NCI-H1436 (cell line): ENCODE measurements at regions not wholly inside any gene's neighbourhood (a gene's known extent, or its start where the extent isn't known, plus 50 kb on each side); places are given as distances from the start of the nearest gene placed in this dataset.
"Not testable (repeated sequence)": the region's sequence is repeated elsewhere in the genome, so short reads cannot be mapped to it uniquely, and the experiment has no call there.

Experiments used
- DNase-seq: peaks from one replicate; lab custom pipeline; 2025; lab: John Stamatoyannopoulos, UW

DNA sequence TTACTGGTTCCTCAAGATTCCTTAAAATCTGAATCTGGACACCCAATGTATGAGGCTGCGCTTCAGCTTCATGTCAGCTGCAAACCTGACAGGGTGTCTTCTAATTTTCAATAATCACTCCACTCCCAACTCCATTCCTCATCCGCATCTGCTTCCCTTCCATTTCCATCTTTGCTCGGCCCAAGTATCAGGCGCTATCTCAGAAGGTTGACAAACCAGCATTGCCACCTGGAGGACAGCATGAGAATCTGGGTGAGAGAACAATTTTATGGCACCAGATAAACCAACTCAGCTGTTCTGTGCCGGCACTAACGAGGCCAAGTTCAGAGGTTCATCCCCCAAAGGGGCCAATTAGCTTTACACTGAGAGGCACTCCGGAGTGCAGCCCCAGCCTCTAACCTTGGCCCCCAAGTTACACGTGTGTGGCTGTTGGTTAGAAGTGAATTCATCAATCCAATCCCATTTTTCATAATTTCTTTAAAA is 79.1 kb upstream of the LMO2 start:
- peak; percentile 66 for DNase-seq

GRCh38 chr11:33967451-33967850 is 75.6 kb upstream of the LMO2 start:
- DNase-seq: no peak

GRCh38 chr11:33965032-33965431 is 73.2 kb upstream of the LMO2 start:
- no peak for DNase-seq

GRCh38 chr11:33959855-33960400 is 68.1 kb upstream of the LMO2 start:
- no peak for DNase-seq

GRCh38 chr11:33957304-33957917 is 65.5 kb upstream of the LMO2 start:
- no peak for DNase-seq

DNA sequence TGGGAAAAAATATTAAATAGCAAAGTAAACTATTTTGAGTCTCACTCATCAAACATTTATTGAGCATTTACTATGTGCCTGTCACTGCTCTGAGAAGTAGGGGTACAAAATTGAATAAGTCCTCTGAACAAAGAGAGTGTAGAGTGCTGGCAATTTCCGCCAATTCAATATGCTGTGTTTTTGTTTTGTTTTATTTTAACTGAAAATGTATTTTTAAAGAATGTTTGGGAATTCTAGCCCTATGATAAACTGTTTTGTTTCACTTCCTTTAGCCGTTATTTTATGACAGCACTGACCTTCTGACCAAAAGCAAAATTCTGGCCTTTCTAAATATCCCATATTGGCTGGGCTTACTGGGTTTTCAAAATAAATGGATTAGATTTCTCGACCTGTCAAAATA is 64.7 kb upstream of the LMO2 start:
- no peak for DNase-seq

GRCh38 chr11:33953289-33953688 is 61.4 kb upstream of the LMO2 start:
- DNase-seq: no peak

GRCh38 chr11:33952805-33953204 is 60.9 kb upstream of the LMO2 start:
- no peak for DNase-seq

DNA sequence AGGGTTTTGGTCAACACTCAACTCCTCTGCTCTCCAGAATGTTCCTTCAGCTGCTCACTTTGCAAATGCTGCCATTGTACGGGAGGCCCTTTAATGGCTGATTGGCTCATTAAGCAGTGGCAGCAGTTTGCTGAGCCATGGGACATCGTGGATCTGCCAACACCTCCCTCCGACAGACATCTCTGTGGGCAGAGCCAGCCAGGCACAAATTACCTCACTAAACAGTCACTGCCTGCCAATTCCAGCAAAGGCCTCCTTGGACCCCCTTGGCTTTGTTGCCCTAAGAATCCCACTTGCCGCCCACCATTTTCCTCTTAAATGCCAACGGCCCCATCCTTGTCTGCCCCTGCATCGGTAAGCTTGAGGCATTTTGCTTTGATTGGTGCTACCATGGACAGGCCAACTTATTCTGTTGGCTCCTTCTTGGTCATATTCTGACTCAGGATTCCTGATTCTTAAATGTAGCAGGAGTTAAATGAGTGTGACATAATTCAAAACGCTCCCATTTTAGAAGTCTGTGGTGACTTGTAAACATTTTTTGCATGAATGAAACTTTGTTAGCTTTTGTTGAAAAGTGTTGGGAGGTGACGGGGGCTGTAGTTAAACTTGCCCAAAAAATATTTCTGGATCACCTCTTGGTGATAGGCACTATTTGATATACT is 57.5 kb upstream of the LMO2 start:
- DNase-seq: no peak

- no peak for DNase-seq
These were observed 56.6 kb upstream of the LMO2 start for GRCh38 chr11:33948494-33948893.

DNA sequence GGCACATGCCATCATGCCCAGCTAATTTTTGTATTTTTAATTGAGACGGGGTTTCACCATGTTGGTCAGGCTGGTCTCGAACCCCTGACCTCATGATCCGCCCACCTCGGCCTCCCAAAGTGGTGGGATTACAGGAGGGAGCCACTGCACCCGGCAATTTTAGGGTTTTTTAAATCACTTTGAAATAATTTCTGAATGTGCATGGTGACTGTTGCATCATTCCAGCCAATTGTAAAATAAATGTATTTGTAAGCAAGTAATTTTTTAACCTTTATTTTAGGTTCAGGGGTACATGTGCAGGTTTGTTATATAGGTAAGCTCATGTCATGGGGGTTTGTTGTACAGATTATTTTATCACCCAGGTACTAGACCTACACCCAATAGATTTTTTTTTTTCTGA is 56.0 kb upstream of the LMO2 start:
- DNase-seq: not testable (repeated sequence)

DNA sequence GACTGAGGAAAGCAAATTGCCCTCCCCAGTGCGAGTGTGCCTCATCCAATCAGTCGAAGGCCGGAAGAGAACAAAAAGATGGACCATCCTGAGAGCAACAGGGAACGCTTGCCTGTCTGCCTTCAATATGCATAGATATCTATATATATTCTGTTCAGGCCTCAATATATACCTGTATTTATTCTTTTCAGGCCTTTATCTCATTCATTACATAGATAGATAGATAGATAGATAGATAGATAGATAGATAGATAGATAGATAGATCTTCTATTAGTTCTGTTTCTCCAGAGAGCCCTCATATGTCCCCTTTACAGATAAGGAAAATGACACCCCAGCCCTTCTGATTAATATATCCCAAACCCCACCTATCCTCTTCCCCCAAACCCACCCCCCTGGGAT is 55.1 kb upstream of the LMO2 start:
- DNase-seq: no peak

GRCh38 chr11:33945481-33946268 is 53.8 kb upstream of the LMO2 start:
- no peak for DNase-seq

- DNase-seq: no peak
These were observed 53.0 kb upstream of the LMO2 start for GRCh38 chr11:33944693-33945424.

DNA sequence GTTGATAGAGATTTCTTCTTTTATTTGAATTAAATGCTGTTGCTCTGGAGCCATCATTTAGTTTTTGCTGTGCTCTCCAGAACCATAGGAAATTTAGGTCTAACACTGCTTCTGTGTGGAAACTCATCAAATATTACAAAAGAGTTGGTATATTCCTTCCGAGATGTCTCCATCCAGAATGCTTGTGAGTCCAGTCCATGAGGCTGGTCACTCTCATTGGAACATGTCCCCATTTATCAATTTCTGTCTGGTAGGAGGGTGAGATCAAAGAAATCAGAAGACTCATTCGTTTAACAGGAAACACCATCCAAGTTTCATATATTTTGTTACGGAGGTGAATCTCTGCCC is 52.4 kb upstream of the LMO2 start:
- DNase-seq: no peak

GRCh38 chr11:33942954-33943353 is 51.1 kb upstream of the LMO2 start:
- no peak for DNase-seq

DNA sequence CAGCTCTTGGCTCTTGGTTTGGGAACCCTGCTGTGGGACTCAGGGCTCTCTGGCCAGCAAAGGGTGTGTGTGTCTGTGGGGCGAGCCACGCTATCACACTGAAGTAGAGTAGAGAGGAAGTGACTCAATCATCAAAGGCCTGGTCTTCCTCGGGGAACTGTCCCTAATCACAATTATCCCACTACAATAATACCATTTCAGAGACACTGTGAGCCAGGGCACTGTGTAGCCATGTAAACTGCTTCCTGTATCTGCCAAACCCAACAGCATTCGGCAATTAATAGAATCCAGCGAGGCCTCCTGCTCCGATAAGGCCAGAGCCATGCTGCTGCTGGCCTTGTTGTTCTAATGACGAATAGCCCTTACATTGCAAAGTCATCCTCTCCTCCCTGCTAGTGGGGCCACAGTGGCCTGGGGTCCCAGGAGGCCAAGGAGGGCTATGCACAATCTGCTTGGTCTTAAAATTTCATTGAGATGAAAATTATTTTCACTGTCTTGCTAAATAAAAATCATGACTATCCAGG is 49.8 kb upstream of the LMO2 start:
- no peak for DNase-seq
